GM19238 (cell line): ENCODE measurements at regions not wholly inside any gene's neighbourhood (a gene's known extent, or its start where the extent isn't known, plus 50 kb on each side); places are given as distances from the start of the nearest gene placed in this dataset.
"Not testable (repeated sequence)": the region's sequence is repeated elsewhere in the genome, so short reads cannot be mapped to it uniquely, and the experiment has no call there.

Experiments
- DNase-seq: peaks from one replicate; pipeline ENCODE4 v3.0.0; 2011; ENCODE audit warnings: low spot score; ENCODE audit not compliant: insufficient read length

DNA sequence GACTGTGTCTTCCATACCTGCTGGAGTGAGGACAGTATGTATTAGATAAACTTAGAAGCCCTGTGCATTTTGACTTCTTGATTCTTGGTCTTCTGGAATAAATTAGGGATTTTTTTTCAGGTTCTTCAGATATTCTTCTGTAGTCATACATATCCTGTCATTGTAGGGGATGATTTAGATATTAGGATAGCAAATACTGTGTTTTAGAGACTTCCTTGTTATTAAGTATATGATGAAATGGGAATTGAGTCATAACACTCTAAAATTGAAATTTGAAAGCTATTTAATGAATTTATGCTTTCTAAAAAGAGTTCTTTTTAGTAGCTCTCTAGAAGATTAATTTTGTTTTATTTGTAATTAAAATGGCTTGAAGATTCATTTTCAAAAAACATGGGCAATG is 371.5 kb upstream of the RGS6 start:
- DNase-seq = no peak

DNA sequence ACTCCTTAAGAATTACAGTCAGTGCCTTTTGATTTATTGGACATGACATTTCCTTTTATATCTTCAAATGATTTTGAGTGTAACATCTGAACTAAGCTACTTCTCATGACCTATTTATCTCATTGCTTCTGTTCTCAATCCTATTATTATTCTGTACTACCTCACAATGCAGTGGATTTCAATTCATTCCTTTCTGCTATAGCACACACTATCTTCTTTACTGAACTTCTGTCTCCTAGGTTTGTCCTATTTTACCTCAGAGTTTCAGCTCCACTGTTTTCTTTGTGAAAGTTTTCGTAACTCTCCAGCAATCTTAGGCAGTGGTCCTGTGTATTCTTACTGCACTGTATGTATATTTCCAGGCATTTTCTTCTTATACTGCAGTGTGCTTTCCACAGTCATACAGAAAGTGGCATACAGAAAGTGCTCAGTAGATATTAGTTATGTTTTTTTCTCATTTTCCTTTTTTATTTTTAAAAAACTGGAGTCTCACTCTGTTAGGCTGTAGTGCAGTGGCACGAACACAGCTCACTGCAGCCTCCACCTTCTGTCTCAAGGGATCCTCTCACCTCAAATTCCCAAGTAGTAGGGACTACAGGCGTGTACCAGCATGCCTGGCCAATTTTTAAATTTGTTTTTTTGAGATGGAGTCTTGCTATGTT is 368.6 kb upstream of the RGS6 start:
- DNase-seq = no peak

DNA sequence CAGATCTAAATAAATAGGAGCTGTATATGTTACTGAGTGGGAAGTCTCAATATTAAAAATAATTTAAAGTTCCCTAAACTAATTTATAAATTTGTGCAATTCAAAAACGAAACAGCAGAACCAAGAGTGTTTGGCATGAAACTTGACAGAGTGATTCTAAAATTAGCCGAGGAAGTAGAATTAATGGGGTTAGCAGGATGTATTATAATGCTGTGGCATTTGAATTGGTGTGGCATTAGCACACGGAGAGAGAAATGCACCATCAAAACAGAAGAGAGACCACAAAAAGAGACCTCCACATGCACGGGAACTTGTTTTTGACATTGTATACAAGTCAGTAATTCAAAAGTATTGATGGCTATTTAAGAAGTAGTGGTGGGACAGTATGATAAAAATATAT is 366.0 kb upstream of the RGS6 start:
- DNase-seq = peak; percentile 26

DNA sequence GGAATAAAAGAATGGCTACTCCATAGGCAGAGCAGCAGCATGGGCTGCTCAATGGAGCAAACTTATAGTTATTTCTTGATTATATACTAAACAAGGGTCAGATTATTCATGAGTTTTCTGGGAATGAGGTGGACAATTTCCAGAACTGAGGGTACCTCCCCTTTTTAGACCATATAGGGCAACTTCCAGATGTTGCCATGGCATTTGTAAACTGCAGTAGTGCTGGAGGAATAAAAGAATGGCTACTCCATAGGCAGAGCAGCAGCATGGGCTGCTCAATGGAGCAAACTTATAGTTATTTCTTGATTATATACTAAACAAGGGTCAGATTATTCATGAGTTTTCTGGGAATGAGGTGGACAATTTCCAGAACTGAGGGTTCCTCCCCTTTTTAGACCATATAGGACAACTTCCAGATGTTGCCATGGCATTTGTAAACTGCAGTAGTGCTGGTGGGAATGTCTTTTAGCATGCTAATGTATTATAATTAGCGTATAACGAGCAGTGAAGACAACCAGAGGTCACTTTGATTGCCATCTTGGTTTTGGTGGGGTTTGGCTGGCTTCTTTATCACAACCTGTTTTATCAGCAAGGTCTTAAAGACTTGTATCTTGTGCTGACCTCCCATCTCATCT is 364.6 kb upstream of the RGS6 start:
- not testable (repeated sequence) for DNase-seq

DNA sequence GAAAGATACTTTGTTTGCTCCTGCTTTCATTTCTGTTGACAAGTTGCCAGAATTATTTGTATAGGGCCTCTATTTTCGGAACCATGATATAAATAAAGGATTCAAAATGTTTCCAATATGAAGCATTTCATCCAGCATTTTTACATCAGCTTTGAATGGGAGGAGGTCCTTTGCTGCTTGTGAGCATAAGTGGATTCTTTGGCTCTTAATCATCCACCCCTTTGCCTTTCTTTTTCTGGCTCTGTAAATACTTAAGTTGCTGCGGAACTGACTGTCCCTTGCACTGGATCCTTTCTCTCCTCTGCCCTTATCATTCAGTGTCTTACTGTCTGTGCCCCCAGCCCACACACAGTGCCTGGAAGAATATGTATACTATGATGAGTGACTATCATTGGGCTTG is 357.3 kb upstream of the RGS6 start:
- no peak for DNase-seq

DNA sequence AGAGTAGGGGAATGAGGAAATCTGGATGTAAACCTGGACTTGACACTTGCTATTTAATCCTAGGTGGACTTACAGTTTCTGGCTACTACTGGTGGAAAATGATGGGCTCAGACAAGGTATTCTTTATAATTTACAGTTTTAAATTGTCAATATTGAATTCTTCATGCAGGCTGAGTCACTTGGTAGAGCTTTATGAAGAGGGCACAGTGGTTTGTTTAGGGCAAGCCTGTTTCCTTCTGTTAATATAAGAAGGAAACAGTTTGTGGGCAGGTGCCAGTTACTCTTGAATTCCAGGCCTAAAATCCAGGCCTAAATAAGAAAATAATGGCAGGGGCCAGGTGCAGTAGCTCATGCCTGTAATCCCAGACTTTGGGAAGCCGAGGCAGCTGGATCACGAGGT is 355.8 kb upstream of the RGS6 start:
- DNase-seq = no peak

DNA sequence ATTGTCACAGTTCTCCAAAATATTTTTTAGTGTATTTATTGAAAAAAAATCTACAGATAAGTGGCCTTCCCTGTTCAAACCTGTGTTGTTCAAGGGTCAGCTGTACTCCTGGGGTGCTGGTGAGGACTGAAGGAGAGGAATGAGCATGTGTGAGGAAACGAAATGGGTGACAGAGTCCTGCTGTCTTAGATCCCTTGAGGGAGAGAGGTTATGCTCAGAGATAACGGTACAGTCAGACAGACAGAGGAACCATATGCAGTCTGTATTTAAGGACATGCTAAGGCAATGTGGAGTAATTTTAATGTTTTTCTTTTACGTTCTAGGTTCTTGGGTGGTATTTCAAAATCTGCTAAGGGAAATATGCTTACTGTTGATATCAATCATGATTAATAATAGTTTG is 352.9 kb upstream of the RGS6 start:
- DNase-seq = no peak

DNA sequence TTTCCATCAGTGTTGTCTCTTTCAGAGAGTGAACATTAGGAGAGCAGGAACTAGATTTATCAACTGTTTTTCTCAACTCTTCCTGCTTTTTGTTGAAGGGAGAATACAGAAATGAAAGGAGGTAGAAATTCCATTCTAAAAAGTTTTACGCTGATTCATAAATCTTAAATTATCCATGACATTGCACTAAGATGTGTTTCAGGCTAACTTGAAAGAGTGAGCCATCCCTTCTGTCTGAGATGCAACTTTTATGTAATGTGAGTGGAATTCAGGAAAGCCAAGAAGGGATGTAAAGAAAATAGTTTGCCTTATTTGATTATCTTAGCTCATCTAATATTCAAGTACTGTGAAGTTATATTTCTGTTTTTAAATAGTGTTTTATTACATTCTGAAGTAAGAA is 349.5 kb upstream of the RGS6 start:
- DNase-seq = no peak

DNA sequence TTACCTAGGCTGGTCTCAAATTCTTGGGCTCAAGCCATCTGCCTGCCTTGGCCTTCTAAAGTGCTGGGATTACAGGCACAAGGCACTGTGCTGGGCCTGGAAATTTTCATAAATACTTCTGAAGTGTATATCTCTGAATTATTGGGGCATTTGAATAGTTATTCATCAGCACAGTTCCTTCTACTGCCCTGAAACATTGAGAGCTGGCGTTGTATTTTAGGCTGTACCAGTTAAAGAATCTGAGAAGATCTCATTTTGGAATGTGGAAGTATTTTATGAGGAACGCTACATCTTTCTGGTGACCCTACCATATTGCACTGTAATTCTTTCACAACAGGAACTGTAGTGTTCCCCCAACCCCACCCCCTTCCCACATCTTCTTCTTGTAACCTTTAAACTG is 349.0 kb upstream of the RGS6 start:
- no peak for DNase-seq

DNA sequence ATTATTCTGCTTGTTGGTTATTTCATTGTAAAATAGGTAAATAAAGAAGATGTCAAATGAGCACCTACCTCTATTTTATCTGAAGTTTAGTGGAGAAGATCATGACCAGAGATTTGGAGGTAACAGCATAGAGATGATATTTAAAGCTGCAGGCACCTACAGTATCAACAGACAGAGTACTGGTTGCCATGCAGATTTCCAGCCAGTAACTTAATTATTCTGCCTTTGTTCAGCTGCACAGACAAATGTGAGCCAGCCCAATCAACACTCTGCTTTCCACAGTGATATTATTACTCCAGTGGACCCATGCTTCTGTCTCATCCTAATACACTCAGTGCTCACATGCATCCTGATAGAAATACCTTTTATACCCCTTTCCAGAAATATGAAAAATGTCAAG is 348.5 kb upstream of the RGS6 start:
- no peak for DNase-seq

DNA sequence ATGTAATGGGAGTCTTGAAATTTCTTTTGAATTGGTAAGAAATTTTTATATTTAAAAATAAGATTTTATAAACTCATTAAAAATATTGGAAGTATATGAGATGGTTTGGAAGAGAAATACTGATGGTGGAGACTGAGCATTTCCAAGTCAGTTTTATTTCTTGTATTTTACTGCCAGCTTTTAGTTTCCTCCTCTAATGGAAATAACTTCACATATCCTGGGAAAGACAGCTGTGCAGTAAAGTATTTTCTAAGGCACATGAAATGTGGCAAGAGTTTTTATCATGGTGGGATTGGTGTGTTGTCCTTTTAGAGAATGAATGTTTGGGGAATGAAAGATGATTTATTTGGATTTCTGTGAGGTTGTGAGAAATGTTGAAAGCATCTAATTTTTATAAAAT is 346.9 kb upstream of the RGS6 start:
- no peak for DNase-seq

DNA sequence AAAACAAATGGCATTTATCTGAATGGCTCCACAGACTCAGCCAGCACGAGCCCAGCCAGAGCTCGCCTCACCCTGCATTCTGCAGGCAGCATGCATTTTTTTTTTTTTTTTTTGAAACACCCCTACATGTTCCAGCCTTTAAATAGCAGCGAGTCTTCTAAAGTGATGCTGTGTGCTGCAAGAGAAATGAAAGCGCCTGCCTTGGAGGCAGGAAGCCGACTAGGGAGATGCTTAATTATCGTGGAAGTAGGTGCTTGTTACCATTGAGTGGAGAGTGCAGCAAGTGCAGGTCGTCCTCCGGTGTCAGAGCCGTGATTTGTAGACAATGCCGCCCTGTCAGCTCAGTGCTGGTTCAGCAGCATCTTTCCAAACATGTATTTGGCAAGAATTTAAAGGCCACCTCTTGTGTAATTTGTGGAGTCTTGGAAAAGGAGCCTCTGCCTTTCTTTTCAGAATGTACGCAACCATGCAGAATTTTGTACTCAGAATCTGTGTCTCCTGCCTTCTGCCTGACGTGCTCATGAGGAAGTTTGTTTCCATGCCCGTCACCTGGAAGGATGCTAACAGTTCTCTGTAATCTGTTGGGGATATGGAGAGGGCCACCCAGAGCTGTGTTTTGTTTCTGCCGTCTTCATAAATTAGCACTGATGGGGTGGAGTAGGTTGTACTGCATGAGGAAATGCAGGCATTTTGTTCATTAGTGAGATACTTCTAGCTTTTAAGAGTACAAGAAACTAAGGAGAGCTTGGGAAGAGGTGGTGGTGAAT is 345.9 kb upstream of the RGS6 start:
- DNase-seq = no peak

DNA sequence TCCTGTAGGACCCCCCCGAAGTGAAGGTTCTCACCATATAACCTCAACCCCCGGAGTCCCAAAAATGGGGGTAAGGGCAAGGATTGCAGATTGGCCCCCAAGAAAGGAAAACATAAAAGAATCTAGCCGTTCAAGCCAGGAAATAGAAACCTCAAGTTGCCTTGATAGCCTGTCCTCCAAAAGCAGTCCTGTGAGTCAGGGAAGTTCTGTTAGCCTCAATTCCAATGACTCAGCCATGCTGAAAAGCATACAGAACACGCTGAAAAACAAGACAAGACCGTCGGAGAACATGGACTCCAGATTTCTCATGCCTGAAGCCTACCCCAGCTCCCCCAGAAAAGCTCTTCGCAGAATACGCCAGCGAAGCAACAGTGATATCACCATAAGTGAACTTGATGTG is 344.2 kb upstream of the RGS6 start:
- DNase-seq = no peak

DNA sequence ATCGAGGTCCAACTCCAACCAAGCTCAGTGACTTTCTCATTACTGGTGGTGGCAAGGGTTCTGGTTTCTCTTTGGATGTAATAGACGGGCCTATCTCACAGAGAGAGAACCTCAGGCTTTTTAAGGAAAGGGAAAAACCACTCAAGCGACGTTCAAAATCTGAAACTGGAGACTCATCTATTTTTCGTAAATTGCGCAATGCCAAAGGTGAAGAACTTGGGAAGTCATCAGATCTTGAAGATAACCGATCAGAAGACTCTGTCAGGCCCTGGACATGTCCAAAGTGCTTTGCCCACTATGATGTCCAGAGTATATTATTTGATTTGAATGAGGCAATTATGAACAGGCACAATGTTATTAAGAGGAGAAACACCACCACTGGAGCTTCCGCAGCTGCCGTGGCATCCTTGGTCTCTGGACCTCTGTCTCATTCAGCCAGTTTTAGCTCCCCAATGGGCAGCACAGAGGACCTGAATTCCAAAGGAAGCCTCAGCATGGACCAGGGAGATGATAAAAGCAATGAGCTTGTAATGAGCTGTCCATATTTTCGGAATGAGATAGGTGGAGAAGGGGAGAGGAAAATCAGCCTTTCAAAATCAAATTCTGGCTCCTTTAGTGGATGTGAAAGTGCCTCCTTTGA is 343.5 kb upstream of the RGS6 start:
- no peak for DNase-seq

DNA sequence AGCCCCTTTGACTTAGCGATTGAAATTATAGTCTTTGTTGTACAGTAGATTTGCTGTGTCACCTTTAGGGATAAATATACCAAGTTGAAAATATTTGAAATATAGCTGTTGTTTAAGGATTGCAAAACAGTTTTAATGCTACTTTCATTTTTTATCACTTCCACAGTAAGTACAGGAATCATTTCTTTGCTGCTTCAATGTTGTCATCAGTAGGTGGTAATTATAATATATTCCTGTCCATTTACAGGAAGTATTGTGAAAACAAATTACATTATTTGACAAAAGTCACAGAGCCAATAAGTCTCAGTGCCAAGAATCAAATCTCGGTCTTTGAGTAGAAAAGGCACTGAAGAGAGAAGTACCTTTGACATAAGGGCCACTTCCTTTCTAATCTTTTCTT is 342.6 kb upstream of the RGS6 start:
- no peak for DNase-seq

DNA sequence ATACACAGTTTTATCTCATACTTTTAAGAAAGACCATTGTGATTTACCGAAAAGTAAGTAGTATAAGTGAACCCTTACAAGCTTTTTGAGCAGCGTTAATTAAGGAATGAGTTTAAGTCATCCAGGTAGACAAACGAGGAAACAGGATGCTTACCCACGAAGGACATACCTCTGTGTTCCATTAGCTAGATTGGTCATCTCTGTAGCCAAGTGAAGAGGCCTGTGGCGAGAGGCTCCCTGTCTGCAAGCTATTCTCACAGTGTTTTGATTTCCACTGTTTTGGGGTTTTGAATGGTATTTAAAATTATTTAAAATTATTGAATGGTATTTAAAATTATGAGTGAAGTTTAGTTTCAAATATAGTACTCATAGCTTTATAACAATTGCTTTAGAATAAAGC is 342.1 kb upstream of the RGS6 start:
- DNase-seq = no peak

DNA sequence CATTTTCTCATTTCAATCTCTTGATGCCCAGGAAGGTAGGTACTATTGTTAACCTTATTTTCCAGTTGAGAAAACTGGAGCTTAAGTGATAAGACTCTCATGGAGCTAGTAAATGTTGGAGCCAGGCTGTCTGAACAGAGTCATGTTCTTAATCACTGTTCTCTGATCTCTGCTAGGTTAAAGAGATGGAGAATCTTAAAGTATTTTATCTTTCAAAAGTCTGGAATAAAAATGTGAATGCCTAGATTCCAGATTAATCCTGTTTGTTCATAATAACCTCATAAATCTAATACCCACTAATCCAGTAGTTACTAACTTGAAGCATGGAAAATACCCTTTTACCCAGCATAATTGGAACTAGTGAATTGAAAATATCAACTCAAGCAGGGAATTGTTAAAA is 341.0 kb upstream of the RGS6 start:
- no peak for DNase-seq

DNA sequence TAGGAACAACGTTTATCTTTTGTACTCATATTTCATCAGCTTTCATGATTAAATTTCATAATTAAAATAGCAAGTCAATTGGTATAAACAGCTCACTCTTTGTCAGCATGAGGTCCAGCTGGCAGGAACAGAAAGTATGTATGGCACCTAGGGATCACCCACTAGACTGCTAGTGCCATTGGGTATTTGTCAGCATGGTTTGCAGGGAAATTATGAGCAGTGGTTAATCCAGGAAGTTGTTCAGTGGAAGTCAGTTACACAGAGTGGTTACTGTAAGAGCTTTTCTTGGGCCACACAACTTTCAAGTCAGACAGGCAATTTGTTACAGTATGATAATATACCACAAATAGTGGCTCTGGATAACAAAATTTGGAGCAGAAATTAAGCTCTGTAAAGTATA is 340.3 kb upstream of the RGS6 start:
- DNase-seq = no peak

DNA sequence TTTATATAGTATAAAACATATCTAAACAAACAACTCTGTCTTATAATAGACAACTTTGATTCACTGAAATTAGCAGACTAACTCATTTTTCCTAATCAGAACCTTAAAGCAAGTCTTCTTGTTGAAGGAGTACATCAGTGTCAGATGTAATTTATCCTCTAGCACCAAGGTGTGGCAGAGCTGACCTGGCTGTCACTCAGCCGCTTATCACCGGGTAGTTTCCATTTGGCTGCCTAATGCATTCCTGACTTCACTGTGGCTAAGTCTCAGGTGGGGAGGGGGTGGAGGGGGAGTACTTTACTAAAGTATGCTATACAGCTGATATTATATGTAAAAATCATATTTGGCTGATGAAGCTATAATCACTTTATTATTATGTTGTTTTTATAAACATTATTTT is 339.9 kb upstream of the RGS6 start:
- DNase-seq = no peak

DNA sequence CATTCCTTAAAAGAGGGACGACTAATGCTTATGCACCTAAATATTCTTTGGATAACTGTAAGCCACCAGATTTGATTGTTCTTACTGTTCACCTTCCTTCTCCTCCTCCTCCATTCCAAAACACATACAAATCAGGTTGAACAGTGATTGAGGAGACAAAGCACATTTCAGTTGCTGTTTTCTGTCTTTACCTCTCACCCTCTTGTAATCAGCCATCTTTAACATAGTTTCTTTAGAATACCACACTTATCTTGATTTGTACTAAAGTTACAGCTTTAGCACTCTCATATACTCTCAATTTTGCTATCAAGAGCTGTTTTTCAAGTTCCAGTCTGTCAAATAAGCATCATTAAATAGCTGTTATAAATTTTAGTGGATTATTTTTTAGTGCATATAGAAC is 338.3 kb upstream of the RGS6 start:
- no peak for DNase-seq

DNA sequence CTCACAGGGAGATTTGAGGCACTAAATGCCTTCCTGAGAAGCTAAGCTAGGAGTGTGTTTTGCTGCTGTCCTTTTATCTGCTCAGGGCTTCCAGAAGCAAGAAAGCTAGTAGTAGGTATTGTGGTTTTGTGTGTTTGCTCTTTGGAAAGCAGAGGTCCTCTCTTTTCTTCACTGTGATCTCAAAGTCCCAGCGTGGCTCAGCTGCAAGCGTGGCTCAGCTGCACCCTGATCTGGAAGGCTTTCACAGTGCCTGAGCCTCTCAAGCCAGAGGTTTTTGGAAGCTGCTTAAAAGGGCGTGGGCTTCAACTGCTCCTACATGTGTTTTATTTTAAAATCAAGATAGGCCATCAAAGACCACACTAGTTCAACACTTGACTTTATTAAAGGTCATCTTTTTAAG is 337.4 kb upstream of the RGS6 start:
- no peak for DNase-seq

DNA sequence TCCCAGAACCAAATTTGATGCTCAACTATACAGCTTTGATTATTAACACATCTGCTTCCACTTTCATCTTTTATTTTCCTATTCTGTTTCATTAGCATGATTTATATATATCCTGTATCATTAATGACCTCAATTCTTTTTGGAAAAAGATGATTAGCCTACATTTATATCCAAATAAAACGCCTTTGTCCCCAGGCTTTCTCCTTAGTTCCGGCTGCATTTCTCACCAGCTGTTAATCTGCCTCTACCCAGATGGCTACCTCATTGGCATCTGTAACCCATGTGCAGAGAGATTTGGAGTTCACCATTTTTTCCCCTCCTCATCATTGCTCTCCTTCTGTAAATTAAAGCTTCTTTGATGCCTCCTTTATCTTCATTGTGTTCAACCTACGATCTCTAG is 336.8 kb upstream of the RGS6 start:
- no peak for DNase-seq
